ENCODE measurements at regions not wholly inside any gene's neighbourhood (a gene's known extent, or its start where the extent isn't known, plus 50 kb on each side); places are given as distances from the start of the nearest gene placed in this dataset.
"Not testable (repeated sequence)": the region's sequence is repeated elsewhere in the genome, so short reads cannot be mapped to it uniquely, and the experiment has no call there.

- Histone ChIP-seq H3K36me3 (ENCODE audit: control insufficient read depth, insufficient read depth, low read length) (no peaks in the 10 kb centered on the region), H3K4me3 (ENCODE audit: low read depth, low read length) (no peak overlapping the region), H3K27me3 (ENCODE audit: control insufficient read depth, insufficient read depth, low read length) (no peaks in the 10 kb centered on the region), H3K4me1 (ENCODE audit: control insufficient read depth, insufficient read depth, low read length) (no peaks in the 10 kb centered on the region), H3K27ac (ENCODE audit: low read depth, low read length) (no peak overlapping the region), H3K9me3 (ENCODE audit: control insufficient read depth, insufficient read depth, low read length) (no peaks in the 10 kb centered on the region)
- WGBS (ENCODE audit: insufficient coverage): 83% methylated on average over 3 of the region's 3 CpGs
- DNase-seq (ENCODE audit: low read depth in 4 of 6, low spot score in 6 of 6): no peak
These were observed 507.7 kb upstream of the SLC35B3 start for GRCh38 chr6:8943073-8943472.

- WGBS (ENCODE audit: insufficient coverage): no CpG with 5 or more reads among the region's 2 CpGs
- Histone ChIP-seq H3K36me3 (ENCODE audit: control insufficient read depth, insufficient read depth, low read length) (no peaks in the 10 kb centered on the region), H3K27ac (ENCODE audit: low read depth, low read length) (no peak overlapping the region)
These were observed 506.2 kb upstream of the SLC35B3 start for GRCh38 chr6:8941577-8941976.

DNA sequence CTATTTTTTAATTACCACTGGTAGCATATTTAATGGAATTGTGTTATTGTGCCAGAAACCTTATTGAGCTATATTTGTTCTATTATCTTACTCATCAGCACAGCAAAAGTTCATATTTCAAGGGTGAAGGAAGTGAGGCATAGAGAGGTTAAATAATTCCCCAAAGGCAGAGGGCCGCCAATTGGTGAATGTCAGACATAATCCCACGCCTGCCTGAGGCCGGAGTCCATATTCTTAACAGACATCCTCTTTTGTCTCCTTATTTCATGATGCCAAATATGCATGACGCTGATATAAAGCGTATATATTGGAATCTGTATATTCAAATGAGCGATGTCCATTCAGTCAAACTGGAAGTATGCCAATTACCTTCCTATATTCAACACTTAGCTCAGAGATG is 505.0 kb upstream of the SLC35B3 start:
- Histone ChIP-seq H3K4me1 (ENCODE audit: control insufficient read depth, insufficient read depth, low read length) (no peaks in the 10 kb centered on the region), H3K9me3 (ENCODE audit: control insufficient read depth, insufficient read depth, low read length) (peaks cover 2% of the 10 kb centered on the region), H3K27ac (ENCODE audit: low read depth, low read length) (no peak overlapping the region), H3K36me3 (ENCODE audit: control insufficient read depth, insufficient read depth, low read length) (no peaks in the 10 kb centered on the region), H3K4me3 (ENCODE audit: low read depth, low read length) (no peak overlapping the region), H3K27me3 (ENCODE audit: control insufficient read depth, insufficient read depth, low read length) (no peaks in the 10 kb centered on the region)
- no CpG with 5 or more reads among the region's 6 CpGs for WGBS (ENCODE audit: insufficient coverage)
- no peak for DNase-seq (ENCODE audit: low read depth in 4 of 6, low spot score in 6 of 6)

More at GRCh38 chr6:8941577-8941976, 506.2 kb upstream of the SLC35B3 start:
- DNase-seq (ENCODE audit: low read depth in 4 of 6, low spot score in 6 of 6): peak in 1 of 6 donors; percentile 5
- H3K9me3 ChIP-seq (ENCODE audit: control insufficient read depth, insufficient read depth, low read length): peaks cover 2% of the 10 kb centered on the region
- H3K4me3 ChIP-seq (ENCODE audit: low read depth, low read length): no peak overlapping the region
- no peaks in the 10 kb centered on the region for H3K4me1 ChIP-seq (ENCODE audit: control insufficient read depth, insufficient read depth, low read length)
- no peaks in the 10 kb centered on the region for H3K27me3 ChIP-seq (ENCODE audit: control insufficient read depth, insufficient read depth, low read length)

- Histone ChIP-seq H3K9me3 (ENCODE audit: control insufficient read depth, insufficient read depth, low read length) (peaks cover 2% of the 10 kb centered on the region), H3K4me1 (ENCODE audit: control insufficient read depth, insufficient read depth, low read length) (no peaks in the 10 kb centered on the region), H3K27ac (ENCODE audit: low read depth, low read length) (no peak overlapping the region), H3K27me3 (ENCODE audit: control insufficient read depth, insufficient read depth, low read length) (no peaks in the 10 kb centered on the region), H3K4me3 (ENCODE audit: low read depth, low read length) (no peak overlapping the region), H3K36me3 (ENCODE audit: control insufficient read depth, insufficient read depth, low read length) (no peaks in the 10 kb centered on the region)
- no peak for DNase-seq (ENCODE audit: low read depth in 4 of 6, low spot score in 6 of 6)
- WGBS (ENCODE audit: insufficient coverage): no CpG with 5 or more reads among the region's 4 CpGs
These were observed 504.3 kb upstream of the SLC35B3 start for GRCh38 chr6:8939615-8940014.

- Histone ChIP-seq H3K27ac (ENCODE audit: low read depth, low read length) (no peak overlapping the region), H3K9me3 (ENCODE audit: control insufficient read depth, insufficient read depth, low read length) (peaks cover 2% of the 10 kb centered on the region), H3K27me3 (ENCODE audit: control insufficient read depth, insufficient read depth, low read length) (no peaks in the 10 kb centered on the region), H3K36me3 (ENCODE audit: control insufficient read depth, insufficient read depth, low read length) (no peaks in the 10 kb centered on the region), H3K4me3 (ENCODE audit: low read depth, low read length) (no peak overlapping the region), H3K4me1 (ENCODE audit: control insufficient read depth, insufficient read depth, low read length) (no peaks in the 10 kb centered on the region)
- WGBS (ENCODE audit: insufficient coverage): no CpG with 5 or more reads among the region's 4 CpGs
- no peak for DNase-seq (ENCODE audit: low read depth in 4 of 6, low spot score in 6 of 6)
These were observed 499.0 kb upstream of the SLC35B3 start for GRCh38 chr6:8934318-8934717.

GRCh38 chr6:8930009-8930408 is 494.7 kb upstream of the SLC35B3 start:
- WGBS (ENCODE audit: insufficient coverage): 100% methylated on average over 2 of the region's 3 CpGs
- Histone ChIP-seq H3K9me3 (ENCODE audit: control insufficient read depth, insufficient read depth, low read length) (no peaks in the 10 kb centered on the region), H3K4me1 (ENCODE audit: control insufficient read depth, insufficient read depth, low read length) (no peaks in the 10 kb centered on the region), H3K36me3 (ENCODE audit: control insufficient read depth, insufficient read depth, low read length) (no peaks in the 10 kb centered on the region), H3K27ac (ENCODE audit: low read depth, low read length) (no peak overlapping the region), H3K27me3 (ENCODE audit: control insufficient read depth, insufficient read depth, low read length) (no peaks in the 10 kb centered on the region), H3K4me3 (ENCODE audit: low read depth, low read length) (no peak overlapping the region)
- no peak for DNase-seq (ENCODE audit: low read depth in 4 of 6, low spot score in 6 of 6)

DNA sequence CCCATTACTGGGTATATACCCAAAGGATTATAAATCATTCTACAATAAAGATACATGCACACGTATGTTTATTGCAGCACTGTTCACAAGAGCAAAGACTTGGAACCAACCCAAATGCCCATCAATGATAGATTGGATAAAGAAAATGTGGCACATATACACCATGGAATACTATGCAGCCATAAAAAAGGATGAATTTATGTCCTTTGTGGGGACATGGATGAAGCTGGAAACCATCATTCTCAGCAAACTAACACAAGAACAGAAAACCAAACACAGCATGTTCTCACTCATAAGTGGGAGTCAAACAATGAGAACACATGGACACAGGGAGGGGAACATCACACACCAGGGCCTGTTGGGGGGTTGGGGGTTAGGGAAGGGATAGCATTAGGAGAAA is 484.9 kb upstream of the SLC35B3 start:
- no CpG with 5 or more reads among the region's 1 CpG for WGBS (ENCODE audit: insufficient coverage)
- DNase-seq (ENCODE audit: low read depth in 4 of 6, low spot score in 6 of 6): not testable (repeated sequence)

DNA sequence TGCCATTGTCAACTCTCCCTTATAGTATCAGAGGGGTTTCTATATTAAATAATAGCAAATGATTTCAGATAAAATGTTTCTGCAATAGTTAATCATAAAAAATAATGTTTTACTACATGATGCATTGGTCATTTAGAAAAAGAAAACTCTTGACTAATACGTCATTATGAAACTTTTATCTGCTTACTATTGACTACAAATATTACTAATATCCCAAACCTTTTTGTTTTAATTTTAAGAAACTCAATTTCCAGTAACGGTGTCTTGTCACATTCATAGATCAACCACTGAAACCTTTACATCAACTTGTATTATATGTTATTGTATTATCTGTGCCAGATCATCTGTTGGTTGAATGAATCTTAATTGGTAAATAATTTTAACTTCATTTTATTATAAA is 482.9 kb upstream of the SLC35B3 start:
- Histone ChIP-seq H3K27me3 (ENCODE audit: control insufficient read depth, insufficient read depth, low read length) (no peaks in the 10 kb centered on the region), H3K4me1 (ENCODE audit: control insufficient read depth, insufficient read depth, low read length) (no peaks in the 10 kb centered on the region), H3K27ac (ENCODE audit: low read depth, low read length) (no peak overlapping the region), H3K36me3 (ENCODE audit: control insufficient read depth, insufficient read depth, low read length) (no peaks in the 10 kb centered on the region), H3K4me3 (ENCODE audit: low read depth, low read length) (no peak overlapping the region), H3K9me3 (ENCODE audit: control insufficient read depth, insufficient read depth, low read length) (no peaks in the 10 kb centered on the region)
- no CpG with 5 or more reads among the region's 2 CpGs for WGBS (ENCODE audit: insufficient coverage)
- no peak for DNase-seq (ENCODE audit: low read depth in 4 of 6, low spot score in 6 of 6)

More for the DNA sequence above, 484.9 kb upstream of the SLC35B3 start:
- not testable (repeated sequence) for H3K36me3 ChIP-seq (ENCODE audit: control insufficient read depth, insufficient read depth, low read length); H3K27me3 ChIP-seq (ENCODE audit: control insufficient read depth, insufficient read depth, low read length); H3K27ac ChIP-seq (ENCODE audit: low read depth, low read length); H3K4me1 ChIP-seq (ENCODE audit: control insufficient read depth, insufficient read depth, low read length); H3K4me3 ChIP-seq (ENCODE audit: low read depth, low read length); H3K9me3 ChIP-seq (ENCODE audit: control insufficient read depth, insufficient read depth, low read length)

- Histone ChIP-seq H3K27me3 (ENCODE audit: control insufficient read depth, insufficient read depth, low read length) (no peaks in the 10 kb centered on the region), H3K27ac (ENCODE audit: low read depth, low read length) (no peak overlapping the region), H3K36me3 (ENCODE audit: control insufficient read depth, insufficient read depth, low read length) (no peaks in the 10 kb centered on the region), H3K9me3 (ENCODE audit: control insufficient read depth, insufficient read depth, low read length) (no peaks in the 10 kb centered on the region), H3K4me1 (ENCODE audit: control insufficient read depth, insufficient read depth, low read length) (no peaks in the 10 kb centered on the region), H3K4me3 (ENCODE audit: low read depth, low read length) (no peak overlapping the region)
- no peak for DNase-seq (ENCODE audit: low read depth in 4 of 6, low spot score in 6 of 6)
- 75% methylated on average over 6 of the region's 9 CpGs for WGBS (ENCODE audit: insufficient coverage)
These were observed 479.4 kb upstream of the SLC35B3 start for GRCh38 chr6:8914700-8915099.

DNA sequence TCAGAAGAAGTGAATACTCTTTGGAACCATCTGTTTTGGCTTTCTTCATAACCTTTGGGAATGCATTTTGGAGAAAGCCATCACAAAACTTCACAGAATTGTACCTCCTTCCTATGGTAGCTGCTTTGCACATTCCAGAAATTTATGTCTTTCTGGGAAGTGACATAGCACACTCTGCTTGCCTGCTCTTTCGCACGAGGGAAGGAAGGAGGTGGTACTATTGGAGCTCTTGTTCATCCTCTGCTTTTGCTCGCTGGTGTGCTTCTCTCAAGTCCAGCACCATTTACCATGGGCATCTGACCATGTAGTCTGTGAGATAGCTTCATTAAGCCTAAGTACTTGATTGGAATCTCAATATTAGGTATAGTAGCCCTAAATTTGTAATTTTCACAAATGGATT is 473.3 kb upstream of the SLC35B3 start:
- Histone ChIP-seq H3K27ac (ENCODE audit: low read depth, low read length) (no peak overlapping the region), H3K36me3 (ENCODE audit: control insufficient read depth, insufficient read depth, low read length) (no peaks in the 10 kb centered on the region), H3K4me1 (ENCODE audit: control insufficient read depth, insufficient read depth, low read length) (no peaks in the 10 kb centered on the region), H3K9me3 (ENCODE audit: control insufficient read depth, insufficient read depth, low read length) (no peaks in the 10 kb centered on the region), H3K27me3 (ENCODE audit: control insufficient read depth, insufficient read depth, low read length) (no peaks in the 10 kb centered on the region), H3K4me3 (ENCODE audit: low read depth, low read length) (no peak overlapping the region)
- no peak for DNase-seq (ENCODE audit: low read depth in 4 of 6, low spot score in 6 of 6)
- WGBS (ENCODE audit: insufficient coverage): 70% methylated on average over 2 of the region's 3 CpGs

Data from spinal cord (tissue), 9 donors.